ENCODE measurements at regions not wholly inside any gene's neighbourhood (a gene's known extent, or its start where the extent isn't known, plus 50 kb on each side); places are given as distances from the start of the nearest gene placed in this dataset.
"Not testable (repeated sequence)": the region's sequence is repeated elsewhere in the genome, so short reads cannot be mapped to it uniquely, and the experiment has no call there.

- not testable (repeated sequence) for TF ChIP-seq CTCF (IDR thresholded peaks at IDR 0.05; ENCODE audit: poor library complexity, severe bottlenecking); SMC3 (conservative IDR thresholded peaks at IDR 0.05; ENCODE audit: poor library complexity); TAF1 (IDR thresholded peaks at IDR 0.05; ENCODE audit: low read depth); POLR2AphosphoS5 (IDR thresholded peaks at IDR 0.05); EZH2 (IDR thresholded peaks at IDR 0.05; ENCODE audit: borderline replicate concordance, insufficient read depth, low read length, poor library complexity, severe bottlenecking); EP300 (conservative IDR thresholded peaks at IDR 0.05; ENCODE audit: poor library complexity, severe bottlenecking)
These were observed 610.8 kb downstream of the XPNPEP1 start for GRCh38 chr10:109312555-109312954.
